Esophagus (tissue), 2 donors: ENCODE measurements at regions not wholly inside any gene's neighbourhood (a gene's known extent, or its start where the extent isn't known, plus 50 kb on each side); places are given as distances from the start of the nearest gene placed in this dataset.

Experiments used
- H3K27ac ChIP-seq, 2 donors: one replicate each; pipeline ENCODE4 v1.5.1; 2013; ENCODE audit warnings: low read depth in 2 of 2, mild to moderate bottlenecking in 2 of 2, inconsistent platforms in 1 of 2, low read length in 1 of 2, moderate library complexity in 1 of 2
- H3K27me3 ChIP-seq, 2 donors: one replicate each; pipeline ENCODE4 v1.6.1; 2013; ENCODE audit warnings: low read length in 2 of 2, control low read depth in 1 of 2, mild to moderate bottlenecking in 1 of 2; ENCODE audit not compliant: insufficient read depth in 2 of 2, control insufficient read depth in 1 of 2
- H3K36me3 ChIP-seq, 2 donors: one replicate each; pipeline ENCODE4 v1.6.1; 2013; ENCODE audit warnings: low read length in 1 of 2; ENCODE audit not compliant: control insufficient read depth in 2 of 2, insufficient read depth in 2 of 2
- H3K4me1 ChIP-seq, 2 donors: one replicate each; pipeline ENCODE4 v1.6.1; 2013; ENCODE audit warnings: low read length in 1 of 2; ENCODE audit not compliant: control insufficient read depth in 2 of 2, insufficient read depth in 2 of 2
- H3K4me3 ChIP-seq, 2 donors: one replicate each; pipeline ENCODE4 v1.5.1; 2013; ENCODE audit warnings: low read length in 2 of 2, mild to moderate bottlenecking in 2 of 2, low read depth in 1 of 2, moderate library complexity in 1 of 2
- H3K9me3 ChIP-seq, 2 donors: one replicate each; pipeline ENCODE4 v1.6.1; 2013; ENCODE audit warnings: mild to moderate bottlenecking in 2 of 2, low read depth in 1 of 2, low read length in 1 of 2, moderate library complexity in 1 of 2; ENCODE audit not compliant: control insufficient read depth in 2 of 2, insufficient read depth in 1 of 2
- WGBS, 2 donors: extraction: QIAGEN DNeasy Blood & Tissue Kit; methylation state at CpG; one replicate each; pipeline ENCODE4 v1.1.7; 2013; 5-methylcytosine and 5-hydroxymethylcytosine counted together
- donor health status: healthy with polysubstance abuse.
- donor health status: Bipolar disorder and iron deficiency.

GRCh38 chr18:61153571-61153970 lies 179.7 kb upstream of the CDH20 start:
- H3K4me3 ChIP-seq = no peak overlapping the region
- WGBS, 2 donors = 82 to 86% methylated on average over 3 of the region's 3 CpGs

GRCh38 chr18:61154866-61155265 lies 178.4 kb upstream of the CDH20 start:
- H3K27me3 ChIP-seq = no peaks in the 10 kb centered on the region
- no peak overlapping the region for H3K27ac ChIP-seq
- 69 to 71% methylated on average over 3 of the region's 3 CpGs for WGBS, 2 donors

More at GRCh38 chr18:61153571-61153970, 179.7 kb upstream of the CDH20 start:
- H3K4me1 ChIP-seq = no peaks in the 10 kb centered on the region
- no peaks in the 10 kb centered on the region for H3K36me3 ChIP-seq
- H3K9me3 ChIP-seq = no peaks in the 10 kb centered on the region
- no peak overlapping the region for H3K27ac ChIP-seq
- no peaks in the 10 kb centered on the region for H3K27me3 ChIP-seq

GRCh38 chr18:61155586-61155985 lies 177.6 kb upstream of the CDH20 start:
- Histone ChIP-seq H3K4me3 (no peak overlapping the region), H3K4me1 (no peaks in the 10 kb centered on the region), H3K27ac (no peak overlapping the region), H3K27me3 (no peaks in the 10 kb centered on the region), H3K9me3 (no peaks in the 10 kb centered on the region), H3K36me3 (no peaks in the 10 kb centered on the region)
- 66 to 77% methylated on average over 3 of the region's 3 CpGs for WGBS, 2 donors

More at GRCh38 chr18:61154866-61155265, 178.4 kb upstream of the CDH20 start:
- Histone ChIP-seq H3K36me3 (no peaks in the 10 kb centered on the region), H3K4me1 (no peaks in the 10 kb centered on the region), H3K4me3 (no peak overlapping the region), H3K9me3 (no peaks in the 10 kb centered on the region)

- Histone ChIP-seq H3K4me3 (no peak overlapping the region), H3K27ac (no peak overlapping the region), H3K36me3 (no peaks in the 10 kb centered on the region), H3K4me1 (no peaks in the 10 kb centered on the region), H3K9me3 (no peaks in the 10 kb centered on the region), H3K27me3 (no peaks in the 10 kb centered on the region)
- 78 to 85% methylated on average over 6 of the region's 6 CpGs for WGBS, 2 donors
These were observed 175.8 kb upstream of the CDH20 start for GRCh38 chr18:61157451-61157850.

GRCh38 chr18:61159246-61159645 lies 174.0 kb upstream of the CDH20 start:
- H3K27me3 ChIP-seq = no peaks in the 10 kb centered on the region
- H3K27ac ChIP-seq = no peak overlapping the region
- H3K4me3 ChIP-seq = no peak overlapping the region
- H3K4me1 ChIP-seq = no peaks in the 10 kb centered on the region
- no peaks in the 10 kb centered on the region for H3K36me3 ChIP-seq
- WGBS, 2 donors = 66 to 69% methylated on average over 4 of the region's 4 CpGs
- H3K9me3 ChIP-seq = no peaks in the 10 kb centered on the region

- peaks cover 0 to 3% of the 10 kb centered on the region in 2 donors for H3K27me3 ChIP-seq
- H3K9me3 ChIP-seq = no peaks in the 10 kb centered on the region
- H3K27ac ChIP-seq = no peak overlapping the region
- no peaks in the 10 kb centered on the region for H3K4me1 ChIP-seq
- no peaks in the 10 kb centered on the region for H3K36me3 ChIP-seq
- H3K4me3 ChIP-seq = no peak overlapping the region
- WGBS, 2 donors = 67 to 75% methylated on average over 1 of the region's 1 CpG
These were observed 168.9 kb upstream of the CDH20 start for GRCh38 chr18:61164321-61164720.

- no peaks in the 10 kb centered on the region for H3K9me3 ChIP-seq
- no peaks in the 10 kb centered on the region for H3K4me1 ChIP-seq
- WGBS, 2 donors = 73 to 74% methylated on average over 1 of the region's 1 CpG
- H3K36me3 ChIP-seq = no peaks in the 10 kb centered on the region
- peaks cover 0 to 3% of the 10 kb centered on the region in 2 donors for H3K27me3 ChIP-seq
- H3K4me3 ChIP-seq = no peak overlapping the region
- H3K27ac ChIP-seq = no peak overlapping the region
These were observed 165.3 kb upstream of the CDH20 start for GRCh38 chr18:61167902-61168301.

GRCh38 chr18:61169386-61169785 lies 163.8 kb upstream of the CDH20 start:
- 72 to 74% methylated on average over 4 of the region's 4 CpGs for WGBS, 2 donors
- H3K36me3 ChIP-seq = no peaks in the 10 kb centered on the region

GRCh38 chr18:61172624-61173023 lies 160.6 kb upstream of the CDH20 start:
- 76 to 89% methylated on average over 1 of the region's 1 CpG for WGBS, 2 donors
- Histone ChIP-seq H3K27ac (no peak overlapping the region), H3K9me3 (peaks cover 0 to 1% of the 10 kb centered on the region in 2 donors), H3K36me3 (no peaks in the 10 kb centered on the region), H3K4me3 (no peak overlapping the region), H3K4me1 (no peaks in the 10 kb centered on the region), H3K27me3 (no peaks in the 10 kb centered on the region)

More at GRCh38 chr18:61169386-61169785, 163.8 kb upstream of the CDH20 start:
- Histone ChIP-seq H3K4me3 (no peak overlapping the region), H3K27ac (no peak overlapping the region), H3K9me3 (no peaks in the 10 kb centered on the region), H3K4me1 (no peaks in the 10 kb centered on the region), H3K27me3 (peaks cover 0 to 3% of the 10 kb centered on the region in 2 donors)

- H3K36me3 ChIP-seq = no peaks in the 10 kb centered on the region
- peaks cover 0 to 2% of the 10 kb centered on the region in 2 donors for H3K9me3 ChIP-seq
- WGBS, 2 donors = 47 to 63% methylated on average over 6 of the region's 6 CpGs
- no peaks in the 10 kb centered on the region for H3K4me1 ChIP-seq
- no peak overlapping the region for H3K27ac ChIP-seq
- H3K4me3 ChIP-seq = no peak overlapping the region
- H3K27me3 ChIP-seq = no peaks in the 10 kb centered on the region
These were observed 159.7 kb upstream of the CDH20 start for GRCh38 chr18:61173554-61173953.
